Fibroblast of pulmonary artery (primary cell): ENCODE measurements at regions not wholly inside any gene's neighbourhood (a gene's known extent, or its start where the extent isn't known, plus 50 kb on each side); places are given as distances from the start of the nearest gene placed in this dataset.

Experiments
- DNase-seq: peaks from one replicate; pipeline ENCODE4 v3.0.0-alpha.2; 2010; ENCODE audit warnings: low read depth
- H3K4me3 ChIP-seq: replicated peaks from 2 replicates; pipeline ENCODE4 v1.5.1; 2011; ENCODE audit warnings: low read depth, mild to moderate bottlenecking, control low read depth, low read length, moderate library complexity
- CTCF ChIP-seq: IDR thresholded peaks from 2 replicates; pipeline ENCODE4 v1.5.1; 2011; ENCODE audit warnings: mild to moderate bottlenecking, control low read depth, low read length, inconsistent platforms; ENCODE audit errors: missing control alignments

- no peak for DNase-seq
- no peak overlapping the region for H3K4me3 ChIP-seq
- no peak for TF ChIP-seq CTCF
Measured at GRCh38 chr18:1691863-1692262, 787.2 kb downstream of the ADCYAP1 start.

GRCh38 chr18:1708006-1708405 is 803.3 kb downstream of the ADCYAP1 start:
- no peak overlapping the region for H3K4me3 ChIP-seq
- no peak for DNase-seq
- no peak for TF ChIP-seq CTCF

- TF ChIP-seq CTCF: no peak
- no peak overlapping the region for H3K4me3 ChIP-seq
- DNase-seq: no peak
Measured at GRCh38 chr18:1710114-1710513, 805.4 kb downstream of the ADCYAP1 start.

GRCh38 chr18:1732143-1732542 is 827.5 kb downstream of the ADCYAP1 start:
- no peak for DNase-seq
- no peak overlapping the region for H3K4me3 ChIP-seq
- TF ChIP-seq CTCF: no peak

- H3K4me3 ChIP-seq: no peak overlapping the region
- TF ChIP-seq CTCF: no peak
- DNase-seq: no peak
Measured at GRCh38 chr18:1746131-1746530, 825.2 kb downstream of the METTL4 start.

- no peak for DNase-seq
- TF ChIP-seq CTCF: no peak
- H3K4me3 ChIP-seq: no peak overlapping the region
Measured at GRCh38 chr18:1751249-1751648, 820.1 kb downstream of the METTL4 start.

GRCh38 chr18:1760901-1761300 is 810.4 kb downstream of the METTL4 start:
- no peak overlapping the region for H3K4me3 ChIP-seq
- DNase-seq: no peak
- TF ChIP-seq CTCF: no peak
